A549 (cell line): ENCODE measurements at regions not wholly inside any gene's neighbourhood (a gene's known extent, or its start where the extent isn't known, plus 50 kb on each side); places are given as distances from the start of the nearest gene placed in this dataset.

Experiments
- BHLHE40 ChIP-seq: IDR thresholded peaks from 2 replicates; pipeline ENCODE4 v1.6.1; 2012; ENCODE audit warnings: low read depth, low read length, inconsistent platforms
- JUNB ChIP-seq: fragments of >200 bp; sonication (Bioruptor Twin); formaldehyde crosslinking; IDR thresholded peaks from 2 replicates; pipeline ENCODE4 v1.6.1; 2016
- MAX ChIP-seq: IDR thresholded peaks from 2 replicates; pipeline ENCODE4 v1.6.1; 2012
- TF ChIP-seq, protein P1 (sequence below): fragments of >200 bp; sonication (Bioruptor Twin); formaldehyde crosslinking; IDR thresholded peaks from 3 replicates; pipeline ENCODE4 v1.5.1; 2016
- TF ChIP-seq, protein P2 (sequence below): fragments of 150-350 bp; IDR thresholded peaks from 2 replicates; pipeline ENCODE4 v1.6.1; 2014; ENCODE audit warnings: low read depth, mild to moderate bottlenecking, low read length

GRCh38 chr14:87748558-87748957 is 244.4 kb downstream of the GALC start:
- no peak for TF ChIP-seq JUNB
- TF ChIP-seq, protein P1, sequence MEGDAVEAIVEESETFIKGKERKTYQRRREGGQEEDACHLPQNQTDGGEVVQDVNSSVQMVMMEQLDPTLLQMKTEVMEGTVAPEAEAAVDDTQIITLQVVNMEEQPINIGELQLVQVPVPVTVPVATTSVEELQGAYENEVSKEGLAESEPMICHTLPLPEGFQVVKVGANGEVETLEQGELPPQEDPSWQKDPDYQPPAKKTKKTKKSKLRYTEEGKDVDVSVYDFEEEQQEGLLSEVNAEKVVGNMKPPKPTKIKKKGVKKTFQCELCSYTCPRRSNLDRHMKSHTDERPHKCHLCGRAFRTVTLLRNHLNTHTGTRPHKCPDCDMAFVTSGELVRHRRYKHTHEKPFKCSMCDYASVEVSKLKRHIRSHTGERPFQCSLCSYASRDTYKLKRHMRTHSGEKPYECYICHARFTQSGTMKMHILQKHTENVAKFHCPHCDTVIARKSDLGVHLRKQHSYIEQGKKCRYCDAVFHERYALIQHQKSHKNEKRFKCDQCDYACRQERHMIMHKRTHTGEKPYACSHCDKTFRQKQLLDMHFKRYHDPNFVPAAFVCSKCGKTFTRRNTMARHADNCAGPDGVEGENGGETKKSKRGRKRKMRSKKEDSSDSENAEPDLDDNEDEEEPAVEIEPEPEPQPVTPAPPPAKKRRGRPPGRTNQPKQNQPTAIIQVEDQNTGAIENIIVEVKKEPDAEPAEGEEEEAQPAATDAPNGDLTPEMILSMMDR = no peak
- TF ChIP-seq BHLHE40 = no peak
- TF ChIP-seq, protein P2, sequence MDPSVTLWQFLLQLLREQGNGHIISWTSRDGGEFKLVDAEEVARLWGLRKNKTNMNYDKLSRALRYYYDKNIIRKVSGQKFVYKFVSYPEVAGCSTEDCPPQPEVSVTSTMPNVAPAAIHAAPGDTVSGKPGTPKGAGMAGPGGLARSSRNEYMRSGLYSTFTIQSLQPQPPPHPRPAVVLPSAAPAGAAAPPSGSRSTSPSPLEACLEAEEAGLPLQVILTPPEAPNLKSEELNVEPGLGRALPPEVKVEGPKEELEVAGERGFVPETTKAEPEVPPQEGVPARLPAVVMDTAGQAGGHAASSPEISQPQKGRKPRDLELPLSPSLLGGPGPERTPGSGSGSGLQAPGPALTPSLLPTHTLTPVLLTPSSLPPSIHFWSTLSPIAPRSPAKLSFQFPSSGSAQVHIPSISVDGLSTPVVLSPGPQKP = no peak
- TF ChIP-seq MAX = no peak
